Fibroblast of the aortic adventitia (primary cell): ENCODE measurements at regions not wholly inside any gene's neighbourhood (a gene's known extent, or its start where the extent isn't known, plus 50 kb on each side); places are given as distances from the start of the nearest gene placed in this dataset.
"Not testable (repeated sequence)": the region's sequence is repeated elsewhere in the genome, so short reads cannot be mapped to it uniquely, and the experiment has no call there.

Experiments
- DNase-seq: peaks from one replicate; pipeline ENCODE4 v3.0.0-alpha.2; 2010; ENCODE audit warnings: low read depth
- H3K4me3 ChIP-seq: 2 replicates; pipeline ENCODE4 v1.5.1; 2011; ENCODE audit warnings: low read depth, mild to moderate bottlenecking, control low read depth, low read length, moderate library complexity
- CTCF ChIP-seq: IDR thresholded peaks from 2 replicates; pipeline ENCODE4 v1.5.1; 2011; ENCODE audit warnings: mild to moderate bottlenecking, low read length, control low read depth, inconsistent platforms; ENCODE audit not compliant: insufficient read depth

GRCh38 chr9:106486685-106487084, 376.3 kb upstream of the ZNF462 start:
- no peak for DNase-seq
- TF ChIP-seq CTCF: no peak

GRCh38 chr9:106487266-106487665, 375.7 kb upstream of the ZNF462 start:
- no peak for TF ChIP-seq CTCF
- no peak for DNase-seq
- no peak overlapping the region for H3K4me3 ChIP-seq

More at GRCh38 chr9:106486685-106487084, 376.3 kb upstream of the ZNF462 start:
- H3K4me3 ChIP-seq: no peak overlapping the region

- not testable (repeated sequence) for DNase-seq, H3K4me3 ChIP-seq
These were observed 370.8 kb upstream of the ZNF462 start for GRCh38 chr9:106492126-106492525.

GRCh38 chr9:106500171-106500570, 362.8 kb upstream of the ZNF462 start:
- no peak for DNase-seq
- TF ChIP-seq CTCF: no peak
- no peak overlapping the region for H3K4me3 ChIP-seq

- not testable (repeated sequence) for DNase-seq, H3K4me3 ChIP-seq
These were observed 361.8 kb upstream of the ZNF462 start for GRCh38 chr9:106501210-106501609.

GRCh38 chr9:106502930-106503329, 360.0 kb upstream of the ZNF462 start:
- H3K4me3 ChIP-seq: no peak overlapping the region
- TF ChIP-seq CTCF: no peak
- no peak for DNase-seq

- no peak for DNase-seq
- no peak overlapping the region for H3K4me3 ChIP-seq
- no peak for TF ChIP-seq CTCF
These were observed 359.2 kb upstream of the ZNF462 start for GRCh38 chr9:106503759-106504158.

- no peak for DNase-seq
- H3K4me3 ChIP-seq: no peak overlapping the region
- no peak for TF ChIP-seq CTCF
These were observed 336.2 kb upstream of the ZNF462 start for GRCh38 chr9:106526716-106527204.
